H1 (cell line): ENCODE measurements at regions not wholly inside any gene's neighbourhood (a gene's known extent, or its start where the extent isn't known, plus 50 kb on each side); places are given as distances from the start of the nearest gene placed in this dataset.
"Not testable (repeated sequence)": the region's sequence is repeated elsewhere in the genome, so short reads cannot be mapped to it uniquely, and the experiment has no call there.

Experiments
- CTCF ChIA-PET: fragments of 300-600 bp; sonication (Branson Sonifier 250); formaldehyde crosslinking; loops from one replicate; lab custom pipeline; 2021; ENCODE audit not compliant: partially characterized antibody; lab: Charles Lee
- POLR2A ChIA-PET: fragments of 300-600 bp; sonication (Branson Sonifier 250); formaldehyde crosslinking; loops from one replicate; lab custom pipeline; 2021; ENCODE audit warnings: inconsistent platforms; ENCODE audit not compliant: partially characterized antibody; lab: Charles Lee
- DNase-seq, 2 experiments: peaks; one replicate each; pipeline versions ENCODE4 v3.0.0 to v3.0.0-alpha.2; 2010 to 2022; ENCODE audit warnings: low spot score in 2 of 2, low read depth in 1 of 2, mixed read lengths in 1 of 2
- FAIRE-seq: peaks from 2 replicates; lab custom pipeline; 2011; peaks lifted over from hg19 to GRCh38; lab: Jason Lieb, UNC
- H2AFZ ChIP-seq: 2 replicates; pipeline ENCODE4 v1.8.1; 2012; ENCODE audit warnings: low read length, inconsistent platforms
- H2AK5ac ChIP-seq: 2 replicates; pipeline ENCODE4 v1.6.1; 2013; ENCODE audit warnings: low read depth, low read length
- H2BK120ac ChIP-seq: replicated peaks from 2 replicates; pipeline ENCODE3; 2013; ENCODE audit warnings: low read depth, low read length, inconsistent platforms
- H2BK12ac ChIP-seq: 2 replicates; pipeline ENCODE4 v1.6.1; 2013; ENCODE audit warnings: low read depth, low read length
- H2BK15ac ChIP-seq: 2 replicates; pipeline ENCODE4 v1.6.1; 2013; ENCODE audit warnings: low read length
- H2BK20ac ChIP-seq: 2 replicates; pipeline ENCODE4 v1.6.1; 2013; ENCODE audit warnings: low read length
- H2BK5ac ChIP-seq: 2 replicates; pipeline ENCODE4 v1.6.1; 2013; ENCODE audit warnings: low read depth, low read length
- H3K14ac ChIP-seq: 2 replicates; pipeline ENCODE4 v1.6.1; 2013; ENCODE audit warnings: inconsistent platforms; ENCODE audit not compliant: insufficient read length
- H3K18ac ChIP-seq: 2 replicates; pipeline ENCODE4 v1.6.1; 2013; ENCODE audit warnings: low read length; ENCODE audit errors: extremely low read depth
- H3K23ac ChIP-seq: 2 replicates; pipeline ENCODE4 v1.6.1; 2013; ENCODE audit warnings: inconsistent platforms; ENCODE audit not compliant: insufficient read length
- H3K23me2 ChIP-seq: 2 replicates; pipeline ENCODE4 v1.6.1; 2013; ENCODE audit warnings: low read depth, low read length
- H3K27ac ChIP-seq: 2 replicates; pipeline ENCODE4 v1.6.1; 2011; ENCODE audit warnings: low read depth, low read length, inconsistent platforms
- H3K27me3 ChIP-seq, 4 experiments: replicated peaks in 1 of 4; 1 replicate in 1 of 4; 2 replicates in 3 of 4; pipeline versions ENCODE4 v1.6.1 to v1.8.1; 2011 to 2013; ENCODE audit warnings: low read length in 3 of 4, mild to moderate bottlenecking in 3 of 4, inconsistent platforms in 2 of 4, mixed read lengths in 2 of 4, moderate library complexity in 1 of 4; ENCODE audit not compliant: control insufficient read depth in 3 of 4, insufficient read depth in 3 of 4; ENCODE audit errors: extremely low read depth in 1 of 4
- H3K36me3 ChIP-seq, 4 experiments: 2 replicates each; pipeline versions ENCODE4 v1.6.1 to v1.8.1; 2011 to 2013; ENCODE audit warnings: mild to moderate bottlenecking in 4 of 4, low read length in 3 of 4, moderate library complexity in 2 of 4, control low read depth in 1 of 4, inconsistent platforms in 1 of 4; ENCODE audit not compliant: insufficient read depth in 4 of 4, control insufficient read depth in 2 of 4
- H3K4ac ChIP-seq: replicated peaks from 2 replicates; pipeline ENCODE3; 2013; ENCODE audit warnings: low read length, low read depth, mixed read lengths, inconsistent platforms; ENCODE audit not compliant: insufficient read length
- H3K4me1 ChIP-seq, 4 experiments: replicated peaks in 1 of 4; 1 replicate in 1 of 4; 2 replicates in 3 of 4; pipeline versions ENCODE4 v1.6.1 to v1.8.1; 2011 to 2013; ENCODE audit warnings: low read length in 3 of 4, inconsistent platforms in 2 of 4, mixed read lengths in 1 of 4; ENCODE audit not compliant: insufficient read depth in 4 of 4, control insufficient read depth in 3 of 4
- H3K4me2 ChIP-seq, 2 experiments: 2 replicates each; pipeline versions ENCODE4 v1.6.1 to v1.8.1; 2011 to 2013; ENCODE audit warnings: low read depth in 2 of 2, low read length in 2 of 2, control low read depth in 1 of 2, inconsistent platforms in 1 of 2, mild to moderate bottlenecking in 1 of 2; ENCODE audit not compliant: insufficient read depth in 1 of 2
- H3K4me3 ChIP-seq, 4 experiments: fragments of 200-600, 300-600 bp in 1 of 4; sonication (generic), shearing (Covaris generic), sonication (Bioruptor Twin) in 1 of 4; 2 replicates each; pipeline versions ENCODE4 v1.5.1 to v1.8.1; 2011 to 2016; ENCODE audit warnings: low read length in 4 of 4, low read depth in 3 of 4, control low read depth in 2 of 4, inconsistent platforms in 2 of 4, mild to moderate bottlenecking in 2 of 4, mixed read lengths in 1 of 4, moderate library complexity in 1 of 4; ENCODE audit not compliant: insufficient read depth in 2 of 4; ENCODE audit errors: extremely low read depth in 1 of 4
- H3K56ac ChIP-seq: replicated peaks from 2 replicates; pipeline ENCODE3; 2013; ENCODE audit warnings: low read depth, mild to moderate bottlenecking, mixed read lengths, low read length, inconsistent platforms; ENCODE audit not compliant: insufficient read length
- H3K79me1 ChIP-seq: 2 replicates; pipeline ENCODE4 v1.6.1; 2013; ENCODE audit warnings: low read depth, low read length, control low read depth
- H3K79me2 ChIP-seq, 2 experiments: 2 replicates each; pipeline versions ENCODE4 v1.6.1 to v1.8.1; 2012 to 2013; ENCODE audit warnings: low read length in 2 of 2, mild to moderate bottlenecking in 2 of 2, inconsistent platforms in 1 of 2; ENCODE audit not compliant: insufficient read depth in 2 of 2, control insufficient read depth in 1 of 2
- H3K9ac ChIP-seq, 4 experiments: replicated peaks in 1 of 4; 1 replicate in 1 of 4; 2 replicates in 3 of 4; pipeline versions ENCODE4 v1.6.1 to v1.8.1; 2011 to 2013; ENCODE audit warnings: low read depth in 3 of 4, low read length in 3 of 4, control low read depth in 2 of 4, mild to moderate bottlenecking in 2 of 4, moderate library complexity in 2 of 4, inconsistent platforms in 1 of 4; ENCODE audit errors: extremely low read depth in 1 of 4
- H3K9me3 ChIP-seq, 2 experiments: 2 replicates each; pipeline versions ENCODE4 v1.6.1 to v1.8.1; 2012 to 2013; ENCODE audit warnings: mild to moderate bottlenecking in 2 of 2, moderate library complexity in 2 of 2, control low read depth in 1 of 2, inconsistent platforms in 1 of 2, low read depth in 1 of 2, low read length in 1 of 2, mixed read lengths in 1 of 2; ENCODE audit not compliant: insufficient read depth in 2 of 2
- H4K20me1 ChIP-seq, 2 experiments: replicated peaks in 1 of 2; 2 replicates each; pipeline versions ENCODE3 to v1.8.1; 2011 to 2013; ENCODE audit warnings: inconsistent platforms in 2 of 2, low read length in 2 of 2, mild to moderate bottlenecking in 1 of 2; ENCODE audit not compliant: insufficient read depth in 2 of 2, control insufficient read depth in 1 of 2
- H4K5ac ChIP-seq: 2 replicates; pipeline ENCODE4 v1.6.1; 2013; ENCODE audit warnings: low read length, low read depth, mixed read lengths, inconsistent platforms; ENCODE audit not compliant: insufficient read length
- H4K8ac ChIP-seq: 2 replicates; pipeline ENCODE4 v1.8.0; 2013; ENCODE audit warnings: mild to moderate bottlenecking, moderate library complexity, low read length, inconsistent platforms; ENCODE audit not compliant: insufficient read depth; ENCODE audit errors: extremely low read depth
- H4K91ac ChIP-seq: replicated peaks from 2 replicates; pipeline ENCODE3; 2013; ENCODE audit warnings: low read length, mixed read lengths, inconsistent platforms; ENCODE audit not compliant: insufficient read length
- WGBS, 2 experiments: shearing (Covaris generic) in 1 of 2; methylation state at CpG; one replicate each; pipeline versions ENCODE4 v1.1.6 to v1.1.7; 2013 to 2015; ENCODE audit warnings: low lambda C conversion rate in 2 of 2, mixed read lengths in 2 of 2, inconsistent platforms in 1 of 2, low coverage in 1 of 2, missing lambda C conversion rate in 1 of 2; ENCODE audit not compliant: insufficient replicate concordance in 2 of 2, insufficient coverage in 1 of 2, insufficient read length in 1 of 2; ENCODE audit errors: extremely low coverage in 1 of 2, missing lambda C conversion rate in 1 of 2; 5-methylcytosine and 5-hydroxymethylcytosine counted together

GRCh38 chr5:56372491-56372890 lies 139.4 kb upstream of the ANKRD55 start:
- H3K27me3 ChIP-seq, POLR2A ChIA-PET, DNase-seq, H3K27ac ChIP-seq, FAIRE-seq, H4K8ac ChIP-seq, H3K4me3 ChIP-seq, H3K79me2 ChIP-seq, H4K5ac ChIP-seq, H3K36me3 ChIP-seq, H2BK12ac ChIP-seq, H3K14ac ChIP-seq, H2AFZ ChIP-seq, H3K79me1 ChIP-seq, H3K4me1 ChIP-seq, H3K56ac ChIP-seq, H2AK5ac ChIP-seq, H3K9me3 ChIP-seq, CTCF ChIA-PET, H3K23ac ChIP-seq, H3K18ac ChIP-seq, H3K4me2 ChIP-seq, H2BK15ac ChIP-seq, H2BK20ac ChIP-seq, H3K23me2 ChIP-seq, H3K4ac ChIP-seq, H4K91ac ChIP-seq, H3K9ac ChIP-seq, H4K20me1 ChIP-seq, H2BK120ac ChIP-seq, H2BK5ac ChIP-seq: not testable (repeated sequence)
- no CpG with 5 or more reads among the region's 31 CpGs for WGBS, 2 experiments
